ENCODE measurements at regions not wholly inside any gene's neighbourhood (a gene's known extent, or its start where the extent isn't known, plus 50 kb on each side); places are given as distances from the start of the nearest gene placed in this dataset.

GRCh38 chr7:18402488-18403183 lies 92.9 kb upstream of the HDAC9 start:
- TF ChIP-seq CTCF (IDR thresholded peaks at IDR 0.05), result no peak
- no peaks in the 10 kb centered on the region for H3K9me3 Mint-ChIP-seq
- H3K36me3 Mint-ChIP-seq (ENCODE audit: low read depth), result no peaks in the 10 kb centered on the region
- peaks cover 20% of the 10 kb centered on the region for H3K4me1 Mint-ChIP-seq
- H3K27ac Mint-ChIP-seq, result no peak overlapping the region
- no peak for DNase-seq
- peaks cover 3% of the 10 kb centered on the region for H3K27me3 Mint-ChIP-seq (ENCODE audit: low read depth, poor library complexity)
- H3K4me3 Mint-ChIP-seq, result no peak overlapping the region

GRCh38 chr7:18405726-18406125 lies 89.8 kb upstream of the HDAC9 start:
- Mint-ChIP-seq H3K27ac (no peak overlapping the region), H3K9me3 (no peaks in the 10 kb centered on the region), H3K4me1 (peaks cover 8% of the 10 kb centered on the region), H3K27me3 (ENCODE audit: low read depth, poor library complexity) (peaks cover 7% of the 10 kb centered on the region), H3K4me3 (no peak overlapping the region), H3K36me3 (ENCODE audit: low read depth) (no peaks in the 10 kb centered on the region)
- no peak for TF ChIP-seq CTCF (IDR thresholded peaks at IDR 0.05)
- no peak for DNase-seq

DNA sequence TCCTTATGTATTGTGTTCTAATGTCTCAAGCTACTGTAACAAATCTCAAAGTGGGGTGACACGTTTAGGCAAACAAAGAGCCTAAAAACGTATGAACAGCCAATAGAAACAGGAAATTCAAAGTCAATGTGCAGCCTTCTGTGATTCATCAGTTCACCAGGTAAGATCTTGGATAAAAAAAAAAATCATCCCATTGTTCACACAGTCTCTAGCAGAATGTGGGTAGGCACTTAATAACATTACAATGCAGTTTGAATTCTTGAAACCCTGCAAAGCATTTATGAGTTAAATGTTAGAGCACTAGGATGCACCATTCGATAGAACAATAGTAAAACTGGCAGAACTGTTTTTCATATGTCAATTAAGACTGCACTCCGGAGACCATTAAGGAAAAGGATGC lies 88.2 kb upstream of the HDAC9 start:
- no peak overlapping the region for H3K27ac Mint-ChIP-seq

DNA sequence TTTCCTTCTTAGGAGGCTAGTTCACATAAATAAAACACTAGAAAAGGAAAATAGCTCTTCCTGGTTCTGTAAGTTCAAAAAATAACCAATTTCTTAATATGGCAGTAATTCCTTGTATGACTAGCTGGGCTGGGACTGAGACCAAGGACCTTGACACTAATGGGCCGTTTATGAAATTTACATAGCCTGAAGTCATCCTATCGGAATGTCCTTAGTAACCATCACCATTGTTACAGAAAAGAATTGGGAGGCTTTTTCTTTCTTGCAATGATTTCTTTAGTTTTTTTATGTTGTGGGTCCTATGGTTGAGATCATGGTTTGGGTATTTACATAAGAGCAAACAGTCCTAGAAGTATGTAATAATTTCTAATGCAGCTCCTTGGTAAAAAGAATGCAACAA lies 87.1 kb upstream of the HDAC9 start:
- Mint-ChIP-seq H3K9me3 (no peaks in the 10 kb centered on the region), H3K27ac (no peak overlapping the region), H3K4me1 (peaks cover 8% of the 10 kb centered on the region), H3K36me3 (ENCODE audit: low read depth) (no peaks in the 10 kb centered on the region), H3K27me3 (ENCODE audit: low read depth, poor library complexity) (peaks cover 7% of the 10 kb centered on the region), H3K4me3 (no peak overlapping the region)
- no peak for DNase-seq
- TF ChIP-seq CTCF (IDR thresholded peaks at IDR 0.05), result no peak

More for the DNA sequence above, 88.2 kb upstream of the HDAC9 start:
- DNase-seq, result no peak
- no peak for TF ChIP-seq CTCF (IDR thresholded peaks at IDR 0.05)
- H3K36me3 Mint-ChIP-seq (ENCODE audit: low read depth), result no peaks in the 10 kb centered on the region
- peaks cover 8% of the 10 kb centered on the region for H3K4me1 Mint-ChIP-seq
- H3K27me3 Mint-ChIP-seq (ENCODE audit: low read depth, poor library complexity), result peaks cover 7% of the 10 kb centered on the region
- no peak overlapping the region for H3K4me3 Mint-ChIP-seq
- no peaks in the 10 kb centered on the region for H3K9me3 Mint-ChIP-seq

GRCh38 chr7:18408868-18409267 lies 86.7 kb upstream of the HDAC9 start:
- Mint-ChIP-seq H3K27me3 (ENCODE audit: low read depth, poor library complexity) (peaks cover 7% of the 10 kb centered on the region), H3K4me1 (peaks cover 8% of the 10 kb centered on the region), H3K36me3 (ENCODE audit: low read depth) (no peaks in the 10 kb centered on the region), H3K4me3 (no peak overlapping the region), H3K27ac (no peak overlapping the region), H3K9me3 (no peaks in the 10 kb centered on the region)
- TF ChIP-seq CTCF (IDR thresholded peaks at IDR 0.05), result no peak
- DNase-seq, result no peak

DNA sequence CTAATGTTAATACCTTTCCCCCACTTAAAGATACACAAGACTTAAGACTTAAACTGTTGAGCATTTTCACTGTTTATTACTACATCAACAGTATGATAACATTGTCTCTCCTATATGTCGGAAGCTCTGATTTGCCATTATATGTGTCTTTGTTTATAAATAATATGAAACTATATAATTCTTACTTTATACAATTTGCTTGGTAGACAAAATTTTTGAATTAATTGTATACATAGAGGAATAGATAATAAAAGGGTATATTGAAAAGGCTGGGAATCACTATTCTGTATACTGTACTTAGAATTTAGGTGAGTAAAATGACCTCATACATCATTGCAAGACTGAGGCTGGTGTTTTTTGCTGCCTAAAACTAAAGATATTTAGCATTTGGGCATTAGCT lies 82.1 kb upstream of the HDAC9 start:
- Mint-ChIP-seq H3K36me3 (ENCODE audit: low read depth) (peaks cover 20% of the 10 kb centered on the region), H3K9me3 (peaks cover 18% of the 10 kb centered on the region), H3K4me3 (no peak overlapping the region), H3K27ac (no peak overlapping the region), H3K4me1 (peaks cover 14% of the 10 kb centered on the region), H3K27me3 (ENCODE audit: low read depth, poor library complexity) (peaks cover 7% of the 10 kb centered on the region)
- no peak for TF ChIP-seq CTCF (IDR thresholded peaks at IDR 0.05)
- no peak for DNase-seq
